UCSD-AML1 (cell line): ENCODE measurements at regions not wholly inside any gene's neighbourhood (a gene's known extent, or its start where the extent isn't known, plus 50 kb on each side); places are given as distances from the start of the nearest gene placed in this dataset.
A peak's percentile ranks its signal among the peaks of the same experiment; 100 is the strongest.
"Not testable (repeated sequence)": the region's sequence is repeated elsewhere in the genome, so short reads cannot be mapped to it uniquely, and the experiment has no call there.

Experiments
- DNase-seq: peaks from one replicate; lab custom pipeline; 2025; ENCODE audit not compliant: unreplicated experiment; lab: John Stamatoyannopoulos, UW

GRCh38 chr9:31174681-31175080 lies 1209.8 kb upstream of the ACO1 start:
- no peak for DNase-seq

GRCh38 chr9:31183866-31184265 lies 1200.6 kb upstream of the ACO1 start:
- DNase-seq, result no peak

GRCh38 chr9:31185831-31186230 lies 1198.6 kb upstream of the ACO1 start:
- DNase-seq, result no peak

GRCh38 chr9:31188496-31188895 lies 1195.9 kb upstream of the ACO1 start:
- DNase-seq, result no peak

GRCh38 chr9:31210978-31211570 lies 1173.4 kb upstream of the ACO1 start:
- peak; percentile 5 for DNase-seq

- DNase-seq, result not testable (repeated sequence)
Observed at GRCh38 chr9:31229976-31230375, 1154.5 kb upstream of the ACO1 start.

- no peak for DNase-seq
Observed at GRCh38 chr9:31232485-31232884, 1152.0 kb upstream of the ACO1 start.

- DNase-seq, result no peak
Observed at GRCh38 chr9:31236344-31236743, 1148.1 kb upstream of the ACO1 start.

GRCh38 chr9:31243386-31243785 lies 1141.1 kb upstream of the ACO1 start:
- no peak for DNase-seq

GRCh38 chr9:31248156-31248555 lies 1136.3 kb upstream of the ACO1 start:
- no peak for DNase-seq

- no peak for DNase-seq
Observed at GRCh38 chr9:31251386-31251785, 1133.1 kb upstream of the ACO1 start.

GRCh38 chr9:31253800-31254762 lies 1130.4 kb upstream of the ACO1 start:
- no peak for DNase-seq

GRCh38 chr9:31255211-31255610 lies 1129.2 kb upstream of the ACO1 start:
- no peak for DNase-seq

GRCh38 chr9:31259824-31260223 lies 1124.6 kb upstream of the ACO1 start:
- no peak for DNase-seq

- no peak for DNase-seq
Observed at GRCh38 chr9:31272456-31273295, 1111.8 kb upstream of the ACO1 start.

- no peak for DNase-seq
Observed at GRCh38 chr9:31275419-31275818, 1109.0 kb upstream of the ACO1 start.

GRCh38 chr9:31290731-31291130 lies 1093.7 kb upstream of the ACO1 start:
- DNase-seq, result no peak

GRCh38 chr9:31302620-31303418 lies 1081.6 kb upstream of the ACO1 start:
- DNase-seq, result no peak

GRCh38 chr9:31304576-31304975 lies 1079.9 kb upstream of the ACO1 start:
- no peak for DNase-seq

GRCh38 chr9:31314241-31314640 lies 1070.2 kb upstream of the ACO1 start:
- DNase-seq, result no peak

GRCh38 chr9:31320494-31320893 lies 1063.9 kb upstream of the ACO1 start:
- no peak for DNase-seq
